ENCODE measurements at regions not wholly inside any gene's neighbourhood (a gene's known extent, or its start where the extent isn't known, plus 50 kb on each side); places are given as distances from the start of the nearest gene placed in this dataset.

DNA sequence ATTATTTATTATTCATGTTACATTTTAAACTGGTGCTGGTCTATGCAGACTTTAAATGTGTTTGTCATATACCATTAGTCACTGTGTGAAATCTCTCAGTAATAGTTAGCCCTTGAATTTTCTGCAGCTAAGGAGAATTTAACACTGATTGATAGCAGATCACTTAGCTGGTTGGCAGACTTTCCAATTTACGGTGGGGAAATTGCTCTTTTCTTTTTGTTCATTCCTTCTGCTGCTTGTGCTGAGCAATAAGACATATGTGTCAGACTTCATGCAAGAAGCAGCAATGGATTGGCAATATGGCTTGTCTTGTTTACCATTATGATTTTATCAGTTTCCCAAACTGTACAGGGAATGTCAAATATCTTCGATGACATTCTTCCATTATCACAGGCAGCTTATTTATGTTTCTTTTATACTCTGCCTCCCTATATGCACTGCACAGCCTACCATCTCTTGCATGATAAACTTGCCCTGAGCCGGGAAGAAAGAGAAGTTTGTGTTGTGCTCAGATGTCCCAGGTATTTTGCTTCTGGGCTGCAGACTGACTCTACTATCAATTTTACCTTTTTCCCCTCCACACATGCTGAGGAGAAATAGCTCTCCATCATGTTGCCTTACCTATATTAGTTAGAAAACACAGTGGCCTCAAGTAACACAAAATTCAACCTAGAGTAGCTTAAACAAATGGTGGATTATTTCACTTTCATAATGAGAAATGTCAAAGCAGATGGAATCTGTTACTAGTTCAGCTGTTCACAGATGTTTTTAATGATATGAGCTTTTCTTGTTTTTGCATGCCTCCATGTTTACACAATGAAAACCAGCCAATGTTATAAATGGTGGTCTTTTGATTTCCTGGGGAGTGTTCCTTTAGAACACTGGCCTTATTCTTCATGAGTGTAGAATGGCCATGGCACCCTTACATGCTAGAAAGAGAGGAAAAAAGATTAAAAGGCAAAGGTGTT is 968.1 kb upstream of the GOT2 start:
- TF ChIP-seq, protein P1, sequence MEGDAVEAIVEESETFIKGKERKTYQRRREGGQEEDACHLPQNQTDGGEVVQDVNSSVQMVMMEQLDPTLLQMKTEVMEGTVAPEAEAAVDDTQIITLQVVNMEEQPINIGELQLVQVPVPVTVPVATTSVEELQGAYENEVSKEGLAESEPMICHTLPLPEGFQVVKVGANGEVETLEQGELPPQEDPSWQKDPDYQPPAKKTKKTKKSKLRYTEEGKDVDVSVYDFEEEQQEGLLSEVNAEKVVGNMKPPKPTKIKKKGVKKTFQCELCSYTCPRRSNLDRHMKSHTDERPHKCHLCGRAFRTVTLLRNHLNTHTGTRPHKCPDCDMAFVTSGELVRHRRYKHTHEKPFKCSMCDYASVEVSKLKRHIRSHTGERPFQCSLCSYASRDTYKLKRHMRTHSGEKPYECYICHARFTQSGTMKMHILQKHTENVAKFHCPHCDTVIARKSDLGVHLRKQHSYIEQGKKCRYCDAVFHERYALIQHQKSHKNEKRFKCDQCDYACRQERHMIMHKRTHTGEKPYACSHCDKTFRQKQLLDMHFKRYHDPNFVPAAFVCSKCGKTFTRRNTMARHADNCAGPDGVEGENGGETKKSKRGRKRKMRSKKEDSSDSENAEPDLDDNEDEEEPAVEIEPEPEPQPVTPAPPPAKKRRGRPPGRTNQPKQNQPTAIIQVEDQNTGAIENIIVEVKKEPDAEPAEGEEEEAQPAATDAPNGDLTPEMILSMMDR (conservative IDR thresholded peaks at IDR 0.05 in 1 of 2, IDR thresholded peaks at IDR 0.05 in 1 of 2; ENCODE audit: extremely low read depth in 1 of 2, insufficient read depth in 1 of 2, low read depth in 1 of 2, low read length in 2 of 2), result no peak
- no peak for TF ChIP-seq EZH2 (IDR thresholded peaks at IDR 0.05; ENCODE audit: borderline replicate concordance, low read length)
